GM20431 (cell line): ENCODE measurements at regions not wholly inside any gene's neighbourhood (a gene's known extent, or its start where the extent isn't known, plus 50 kb on each side); places are given as distances from the start of the nearest gene placed in this dataset.

Experiments
- in situ Hi-C: fragments of 300-500 bp; cut with MseI, MboI; formaldehyde crosslinking; loops from one replicate; pipeline ENCODE4 v1.15.0; 2020; ENCODE audit warnings: low sequenced_read_pairs; ENCODE audit not compliant: unreplicated experiment

- in situ Hi-C loops = loop anchor here (25.0 kb wide), 1 partner anchor 497 kb away; no protein-coding TSS in a partner anchor
Observed at GRCh38 chr10:117740691-117741222, 198.2 kb downstream of the EMX2 start.

- in situ Hi-C loops = loop anchor here (25.0 kb wide), 1 partner anchor 496 kb away; no protein-coding TSS in a partner anchor
Observed at GRCh38 chr10:117741524-117741923, 199.0 kb downstream of the EMX2 start.

- in situ Hi-C loops = loop anchor here (25.0 kb wide), 1 partner anchor 494 kb away; no protein-coding TSS in a partner anchor
Observed at GRCh38 chr10:117743509-117743908, 201.0 kb downstream of the EMX2 start.

GRCh38 chr10:117745301-117745700, 202.8 kb downstream of the EMX2 start:
- in situ Hi-C loops = loop anchor here (25.0 kb wide), 1 partner anchor 492 kb away; no protein-coding TSS in a partner anchor

GRCh38 chr10:117746541-117747448, 204.2 kb downstream of the EMX2 start:
- in situ Hi-C loops = loop anchor here (25.0 kb wide), 1 partner anchor 491 kb away; no protein-coding TSS in a partner anchor

GRCh38 chr10:117747636-117748035, 205.1 kb downstream of the EMX2 start:
- in situ Hi-C loops = loop anchor here (25.0 kb wide), 1 partner anchor 490 kb away; no protein-coding TSS in a partner anchor

- in situ Hi-C loops = loop anchor here (25.0 kb wide), 1 partner anchor 489 kb away; no protein-coding TSS in a partner anchor
Observed at GRCh38 chr10:117748058-117748457, 205.5 kb downstream of the EMX2 start.

- in situ Hi-C loops = no loop called here
Observed at GRCh38 chr10:117750616-117751015, 208.1 kb downstream of the EMX2 start.

GRCh38 chr10:117751259-117751658, 208.7 kb downstream of the EMX2 start:
- in situ Hi-C loops = no loop called here

GRCh38 chr10:117752103-117752502, 209.6 kb downstream of the EMX2 start:
- in situ Hi-C loops = no loop called here

- in situ Hi-C loops = no loop called here
Observed at GRCh38 chr10:117754770-117755658, 212.5 kb downstream of the EMX2 start.

GRCh38 chr10:117755659-117756014, 213.1 kb downstream of the EMX2 start:
- in situ Hi-C loops = no loop called here

GRCh38 chr10:117757086-117757720, 214.7 kb downstream of the EMX2 start:
- in situ Hi-C loops = no loop called here

GRCh38 chr10:117759266-117759665, 216.7 kb downstream of the EMX2 start:
- in situ Hi-C loops = no loop called here

GRCh38 chr10:117761695-117762094, 219.1 kb downstream of the EMX2 start:
- in situ Hi-C loops = no loop called here

GRCh38 chr10:117762126-117762818, 219.7 kb downstream of the EMX2 start:
- in situ Hi-C loops = no loop called here

- in situ Hi-C loops = no loop called here
Observed at GRCh38 chr10:117762819-117763172, 220.2 kb downstream of the EMX2 start.

- in situ Hi-C loops = no loop called here
Observed at GRCh38 chr10:117763528-117763927, 221.0 kb downstream of the EMX2 start.

- in situ Hi-C loops = no loop called here
Observed at GRCh38 chr10:117768333-117769042, 225.9 kb downstream of the EMX2 start.
